Caco-2 (cell line): ENCODE measurements at regions not wholly inside any gene's neighbourhood (a gene's known extent, or its start where the extent isn't known, plus 50 kb on each side); places are given as distances from the start of the nearest gene placed in this dataset.

Experiments
- BruUV-seq: library from RNA; stranded (reverse); fragments of 400-500 nt; replicated peaks from 2 replicates; lab custom pipeline; 2021; lab: Mats Ljungman, UMichigan
- CTCF ChIA-PET: fragments of 300-600 bp; sonication (Branson Sonifier 250); formaldehyde crosslinking; loops from one replicate; lab custom pipeline; 2022; ENCODE audit warnings: antibody characterized with exemption; lab: Charles Lee
- POLR2A ChIA-PET: fragments of 300-600 bp; sonication (Branson Sonifier 250); formaldehyde crosslinking; loops from one replicate; lab custom pipeline; 2022; ENCODE audit warnings: antibody characterized with exemption; lab: Charles Lee
- DNase-seq, 2 experiments: peaks; one replicate each; pipeline versions ENCODE4 v3.0.0 to v3.0.0-alpha.2; 2020 to 2022
- H3K27me3 ChIP-seq: replicated peaks from 2 replicates; pipeline ENCODE4 v1.6.0; 2011; ENCODE audit warnings: low read length; ENCODE audit not compliant: control insufficient read depth, insufficient read depth
- H3K36me3 ChIP-seq: 2 replicates; pipeline ENCODE4 v1.5.1; 2011; ENCODE audit warnings: low read length; ENCODE audit not compliant: control insufficient read depth, insufficient read depth
- H3K4me1 ChIP-seq: fragments of 250-450 bp; sonication (Bioruptor Pico); 2 replicates; pipeline ENCODE4 v1.5.1; 2020; ENCODE audit warnings: mild to moderate bottlenecking
- H3K4me3 ChIP-seq: 2 replicates; pipeline ENCODE4 v1.5.1; 2011; ENCODE audit warnings: low read depth, mild to moderate bottlenecking, control low read depth, low read length
- H3K9me3 ChIP-seq: fragments of 250-450 bp; sonication (Bioruptor Pico); 2 replicates; pipeline ENCODE4 v1.5.1; 2020; ENCODE audit warnings: mild to moderate bottlenecking, moderate library complexity
- H3K27ac Mint-ChIP-seq: one replicate; pipeline ENCODE4 v1.8.0; 2022; ENCODE audit warnings: mixed read lengths; ENCODE audit not compliant: unreplicated experiment
- H3K27me3 Mint-ChIP-seq: one replicate; pipeline ENCODE4 v1.8.0; 2022; ENCODE audit warnings: mixed read lengths; ENCODE audit not compliant: insufficient read depth, unreplicated experiment
- H3K36me3 Mint-ChIP-seq: one replicate; pipeline ENCODE4 v1.8.0; 2022; ENCODE audit warnings: mild to moderate bottlenecking, mixed read lengths; ENCODE audit not compliant: insufficient read depth, unreplicated experiment
- H3K4me1 Mint-ChIP-seq: one replicate; pipeline ENCODE4 v1.8.0; 2022; ENCODE audit warnings: low read depth, mixed read lengths; ENCODE audit not compliant: unreplicated experiment
- H3K4me3 Mint-ChIP-seq: one replicate; pipeline ENCODE4 v1.8.0; 2022; ENCODE audit warnings: mild to moderate bottlenecking, moderate library complexity, mixed read lengths; ENCODE audit not compliant: unreplicated experiment
- H3K9me3 Mint-ChIP-seq: one replicate; pipeline ENCODE4 v1.8.0; 2022; ENCODE audit warnings: mixed read lengths; ENCODE audit not compliant: unreplicated experiment
- CTCF ChIP-seq, 2 experiments: fragments of 200-600 bp in 1 of 2; IDR thresholded peaks; 1 replicate in 1 of 2; 2 replicates in 1 of 2; pipeline versions ENCODE4 v1.5.1 to v1.8.0; 2011 to 2022; ENCODE audit warnings: antibody characterized with exemption in 1 of 2, control low read depth in 1 of 2, inconsistent platforms in 1 of 2, low read depth in 1 of 2, low read length in 1 of 2, mild to moderate bottlenecking in 1 of 2, moderate library complexity in 1 of 2; ENCODE audit not compliant: insufficient read depth in 1 of 2, severe bottlenecking in 1 of 2, unreplicated experiment in 1 of 2
- intact Hi-C: fragments of 100-400 bp; cut with micrococcal nuclease; formaldehyde crosslinking; loops from one replicate; pipeline ENCODE4 v1.10.0; 2022; ENCODE audit not compliant: unreplicated experiment

- H3K36me3 ChIP-seq, result no peaks in the 10 kb centered on the region
- TF ChIP-seq CTCF (IDR thresholded peaks at IDR 0.05; ENCODE audit: insufficient read depth in 1 of 2, low read depth in 1 of 2, low read length in 1 of 2, severe bottlenecking in 1 of 2, unreplicated experiment in 1 of 2), result no peak
- H3K27me3 Mint-ChIP-seq, result no peaks in the 10 kb centered on the region
- H3K9me3 Mint-ChIP-seq, result no peaks in the 10 kb centered on the region
- ChIA-PET CTCF (no interaction called here), POLR2A (no interaction called here)
- H3K4me3 ChIP-seq, result no peak overlapping the region
- no peaks in the 10 kb centered on the region for H3K4me1 Mint-ChIP-seq
- no peaks in the 10 kb centered on the region for H3K36me3 Mint-ChIP-seq
- no peaks in the 10 kb centered on the region for H3K9me3 ChIP-seq
- no peaks in the 10 kb centered on the region for H3K4me1 ChIP-seq
- no peaks in the 10 kb centered on the region for H3K27me3 ChIP-seq
- BruUV-seq, result no TSS peak
- H3K27ac Mint-ChIP-seq, result no peak overlapping the region
- H3K4me3 Mint-ChIP-seq, result no peak overlapping the region
- intact Hi-C loops, result no loop called here
- no peak for DNase-seq
Measured at GRCh38 chr12:104858611-104859543, 99.2 kb downstream of the SLC41A2 start.

GRCh38 chr12:104856531-104856930 is 101.6 kb downstream of the SLC41A2 start:
- CTCF ChIA-PET, result no interaction called here
- Histone ChIP-seq H3K4me3 (no peak overlapping the region), H3K36me3 (no peaks in the 10 kb centered on the region), H3K4me1 (no peaks in the 10 kb centered on the region), H3K9me3 (no peaks in the 10 kb centered on the region), H3K27me3 (no peaks in the 10 kb centered on the region)
- DNase-seq, result no peak
- BruUV-seq, result no TSS peak
- no peaks in the 10 kb centered on the region for H3K36me3 Mint-ChIP-seq
- no peak overlapping the region for H3K4me3 Mint-ChIP-seq
- H3K27me3 Mint-ChIP-seq, result no peaks in the 10 kb centered on the region
- no peak for TF ChIP-seq CTCF (IDR thresholded peaks at IDR 0.05; ENCODE audit: insufficient read depth in 1 of 2, low read depth in 1 of 2, low read length in 1 of 2, severe bottlenecking in 1 of 2, unreplicated experiment in 1 of 2)
- no peak overlapping the region for H3K27ac Mint-ChIP-seq
- no peaks in the 10 kb centered on the region for H3K4me1 Mint-ChIP-seq
- POLR2A ChIA-PET, result no interaction called here
- intact Hi-C loops, result no loop called here
- no peaks in the 10 kb centered on the region for H3K9me3 Mint-ChIP-seq

- intact Hi-C loops, result no loop called here
- Histone ChIP-seq H3K4me1 (no peaks in the 10 kb centered on the region), H3K4me3 (no peak overlapping the region), H3K27me3 (no peaks in the 10 kb centered on the region), H3K9me3 (no peaks in the 10 kb centered on the region), H3K36me3 (no peaks in the 10 kb centered on the region)
- Mint-ChIP-seq H3K27ac (no peak overlapping the region), H3K36me3 (no peaks in the 10 kb centered on the region), H3K9me3 (no peaks in the 10 kb centered on the region), H3K27me3 (no peaks in the 10 kb centered on the region), H3K4me3 (no peak overlapping the region), H3K4me1 (no peaks in the 10 kb centered on the region)
- BruUV-seq, result no TSS peak
- ChIA-PET CTCF (no interaction called here), POLR2A (no interaction called here)
- no peak for TF ChIP-seq CTCF (IDR thresholded peaks at IDR 0.05; ENCODE audit: insufficient read depth in 1 of 2, low read depth in 1 of 2, low read length in 1 of 2, severe bottlenecking in 1 of 2, unreplicated experiment in 1 of 2)
- DNase-seq, result no peak
Measured at GRCh38 chr12:104855599-104855998, 102.5 kb downstream of the SLC41A2 start.
